Vagina (tissue), 2 donors: ENCODE measurements at regions not wholly inside any gene's neighbourhood (a gene's known extent, or its start where the extent isn't known, plus 50 kb on each side); places are given as distances from the start of the nearest gene placed in this dataset.
"Not testable (repeated sequence)": the region's sequence is repeated elsewhere in the genome, so short reads cannot be mapped to it uniquely, and the experiment has no call there.

Source experiments
- DNase-seq, 2 donors: peaks; one replicate each; pipeline ENCODE4 v3.0.0-alpha.2; 2017; ENCODE audit errors: extremely low spot score in 2 of 2
- H3K27ac ChIP-seq: fragments of 200-600 bp; sonication (generic); one replicate; pipeline ENCODE4 v1.5.1; 2019
- H3K27me3 ChIP-seq: fragments of 200-600 bp; sonication (generic); one replicate; pipeline ENCODE4 v1.5.1; 2019
- H3K36me3 ChIP-seq, 2 donors: fragments of 200-600 bp; sonication (generic); one replicate each; pipeline ENCODE4 v1.5.1; 2017 to 2019
- H3K4me1 ChIP-seq: fragments of 200-600 bp; sonication (generic); one replicate; pipeline ENCODE4 v1.5.1; 2019
- H3K4me3 ChIP-seq, 2 donors: fragments of 200-600 bp; sonication (generic); 1 replicate in 1 of 2; 2 replicates in 1 of 2; pipeline ENCODE4 v1.5.1; 2016 to 2019
- H3K9me3 ChIP-seq: fragments of 200-600 bp; sonication (generic); one replicate; pipeline ENCODE4 v1.5.1; 2019
- POLR2A ChIP-seq, 2 donors: fragments of 450-650 bp; IDR thresholded peaks; one replicate each; pipeline ENCODE4 v1.6.1; 2017; ENCODE audit warnings: antibody characterized with exemption in 2 of 2, mild to moderate bottlenecking in 2 of 2, moderate library complexity in 2 of 2
- POLR2AphosphoS5 ChIP-seq, 2 donors: sonication (generic); formaldehyde crosslinking; IDR thresholded peaks; one replicate each; pipeline ENCODE4 v1.9.0; 2017; ENCODE audit warnings: antibody characterized with exemption in 2 of 2, mild to moderate bottlenecking in 2 of 2, low read depth in 1 of 2; ENCODE audit not compliant: insufficient read depth in 1 of 2
- intact Hi-C: fragments of 100-400 bp; cut with DNase I; formaldehyde crosslinking; loops from one replicate; pipeline ENCODE4 v1.15.1; 2023
- TF ChIP-seq, protein P1 (sequence below), 3 experiments: fragments of 450-650 bp in 2 of 3; fragments of 200-600 bp in 1 of 3; sonication (generic) in 1 of 3; IDR thresholded peaks; one replicate each; pipeline ENCODE4 v1.5.1; 2017 to 2019; ENCODE audit warnings: antibody characterized with exemption in 3 of 3, mild to moderate bottlenecking in 2 of 3, moderate library complexity in 2 of 3

DNA sequence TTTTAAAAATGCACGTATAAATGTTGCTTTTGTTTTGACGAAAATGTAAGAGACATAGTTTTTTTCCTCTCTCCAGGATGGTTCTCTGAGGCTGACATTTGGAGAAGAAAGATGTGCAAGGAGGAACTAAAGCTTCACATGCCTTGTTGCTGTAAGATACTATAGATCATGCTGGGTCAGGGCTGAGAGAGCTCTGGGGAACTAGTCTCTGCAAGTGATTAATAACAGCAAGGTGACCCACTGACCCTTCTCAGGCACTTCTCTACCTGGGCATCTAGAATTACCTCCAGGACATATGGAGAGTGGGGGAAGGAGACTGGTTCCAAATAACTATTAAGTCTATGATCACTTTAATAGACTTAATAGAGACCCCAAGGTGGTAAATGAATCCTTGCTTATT is 246.0 kb downstream of the KBTBD8 start:
- intact Hi-C loops = no loop called here
- Histone ChIP-seq H3K36me3 (no peaks in the 10 kb centered on the region), H3K27ac (no peak overlapping the region), H3K27me3 (no peaks in the 10 kb centered on the region), H3K4me3 (no peak overlapping the region), H3K9me3 (no peaks in the 10 kb centered on the region), H3K4me1 (no peaks in the 10 kb centered on the region)
- no peak for DNase-seq
- TF ChIP-seq, protein P1, sequence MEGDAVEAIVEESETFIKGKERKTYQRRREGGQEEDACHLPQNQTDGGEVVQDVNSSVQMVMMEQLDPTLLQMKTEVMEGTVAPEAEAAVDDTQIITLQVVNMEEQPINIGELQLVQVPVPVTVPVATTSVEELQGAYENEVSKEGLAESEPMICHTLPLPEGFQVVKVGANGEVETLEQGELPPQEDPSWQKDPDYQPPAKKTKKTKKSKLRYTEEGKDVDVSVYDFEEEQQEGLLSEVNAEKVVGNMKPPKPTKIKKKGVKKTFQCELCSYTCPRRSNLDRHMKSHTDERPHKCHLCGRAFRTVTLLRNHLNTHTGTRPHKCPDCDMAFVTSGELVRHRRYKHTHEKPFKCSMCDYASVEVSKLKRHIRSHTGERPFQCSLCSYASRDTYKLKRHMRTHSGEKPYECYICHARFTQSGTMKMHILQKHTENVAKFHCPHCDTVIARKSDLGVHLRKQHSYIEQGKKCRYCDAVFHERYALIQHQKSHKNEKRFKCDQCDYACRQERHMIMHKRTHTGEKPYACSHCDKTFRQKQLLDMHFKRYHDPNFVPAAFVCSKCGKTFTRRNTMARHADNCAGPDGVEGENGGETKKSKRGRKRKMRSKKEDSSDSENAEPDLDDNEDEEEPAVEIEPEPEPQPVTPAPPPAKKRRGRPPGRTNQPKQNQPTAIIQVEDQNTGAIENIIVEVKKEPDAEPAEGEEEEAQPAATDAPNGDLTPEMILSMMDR (IDR thresholded peaks at IDR 0.05) = no peak
- TF ChIP-seq POLR2AphosphoS5 (IDR thresholded peaks at IDR 0.05; ENCODE audit: insufficient read depth in 1 of 2, low read depth in 1 of 2) = no peak
- no peak for TF ChIP-seq POLR2A (IDR thresholded peaks at IDR 0.05)

DNA sequence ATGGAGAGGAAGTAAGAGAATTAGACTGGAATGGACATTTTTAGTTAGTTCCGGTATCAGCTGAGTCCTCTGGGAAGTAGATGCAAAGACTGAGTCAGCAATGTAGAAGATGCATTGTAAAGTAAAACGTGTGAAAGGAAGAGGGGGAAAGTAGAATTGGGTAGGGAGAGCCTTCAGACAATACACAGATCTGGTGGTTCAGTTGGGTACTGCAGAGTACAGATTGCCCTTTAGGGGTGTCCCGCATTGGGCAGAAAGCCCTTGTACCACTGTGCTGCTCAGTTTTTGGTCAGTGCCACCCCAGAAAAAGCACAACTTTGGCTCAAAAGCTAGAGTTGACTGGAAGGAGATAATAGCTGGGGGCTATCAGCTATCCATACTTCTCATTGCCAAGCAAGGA is 247.4 kb downstream of the KBTBD8 start:
- no peaks in the 10 kb centered on the region for H3K36me3 ChIP-seq
- H3K9me3 ChIP-seq = no peaks in the 10 kb centered on the region
- H3K4me3 ChIP-seq = no peak overlapping the region
- no peak overlapping the region for H3K27ac ChIP-seq
- TF ChIP-seq, protein P1 (IDR thresholded peaks at IDR 0.05) = no peak
- TF ChIP-seq POLR2A (IDR thresholded peaks at IDR 0.05) (no peak), POLR2AphosphoS5 (IDR thresholded peaks at IDR 0.05; ENCODE audit: insufficient read depth in 1 of 2, low read depth in 1 of 2) (no peak)
- intact Hi-C loops = no loop called here
- H3K27me3 ChIP-seq = no peaks in the 10 kb centered on the region
- DNase-seq = no peak
- H3K4me1 ChIP-seq = no peaks in the 10 kb centered on the region

DNA sequence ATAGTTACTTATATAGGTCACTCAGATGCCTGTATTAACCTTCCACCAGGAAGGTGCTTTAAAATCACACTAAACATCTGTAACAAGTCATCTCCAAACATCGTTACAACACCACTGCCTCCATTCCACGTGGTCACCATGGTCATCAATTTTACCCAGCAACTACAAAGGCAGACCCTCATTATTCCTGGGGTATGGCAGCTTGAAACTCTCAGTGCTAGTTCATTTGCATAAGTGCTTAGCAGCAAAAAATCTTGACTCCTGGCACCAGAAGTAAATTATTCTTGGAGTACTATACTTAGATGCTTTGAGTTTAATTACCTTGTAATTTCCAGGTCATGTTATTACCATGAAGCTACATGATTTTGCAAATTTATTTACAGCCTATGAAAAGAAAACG is 250.6 kb downstream of the KBTBD8 start:
- Histone ChIP-seq H3K9me3 (no peaks in the 10 kb centered on the region), H3K36me3 (no peaks in the 10 kb centered on the region), H3K4me3 (no peak overlapping the region), H3K4me1 (no peaks in the 10 kb centered on the region), H3K27ac (no peak overlapping the region), H3K27me3 (no peaks in the 10 kb centered on the region)
- no peak for DNase-seq
- intact Hi-C loops = no loop called here
- TF ChIP-seq, protein P1 (IDR thresholded peaks at IDR 0.05) = no peak
- no peak for TF ChIP-seq POLR2AphosphoS5 (IDR thresholded peaks at IDR 0.05; ENCODE audit: insufficient read depth in 1 of 2, low read depth in 1 of 2)
- TF ChIP-seq POLR2A (IDR thresholded peaks at IDR 0.05) = no peak

GRCh38 chr3:67252906-67253305 is 254.8 kb downstream of the KBTBD8 start:
- intact Hi-C loops, H3K36me3 ChIP-seq, H3K27ac ChIP-seq, H3K4me3 ChIP-seq, H3K9me3 ChIP-seq, DNase-seq, H3K27me3 ChIP-seq, H3K4me1 ChIP-seq: not testable (repeated sequence)

DNA sequence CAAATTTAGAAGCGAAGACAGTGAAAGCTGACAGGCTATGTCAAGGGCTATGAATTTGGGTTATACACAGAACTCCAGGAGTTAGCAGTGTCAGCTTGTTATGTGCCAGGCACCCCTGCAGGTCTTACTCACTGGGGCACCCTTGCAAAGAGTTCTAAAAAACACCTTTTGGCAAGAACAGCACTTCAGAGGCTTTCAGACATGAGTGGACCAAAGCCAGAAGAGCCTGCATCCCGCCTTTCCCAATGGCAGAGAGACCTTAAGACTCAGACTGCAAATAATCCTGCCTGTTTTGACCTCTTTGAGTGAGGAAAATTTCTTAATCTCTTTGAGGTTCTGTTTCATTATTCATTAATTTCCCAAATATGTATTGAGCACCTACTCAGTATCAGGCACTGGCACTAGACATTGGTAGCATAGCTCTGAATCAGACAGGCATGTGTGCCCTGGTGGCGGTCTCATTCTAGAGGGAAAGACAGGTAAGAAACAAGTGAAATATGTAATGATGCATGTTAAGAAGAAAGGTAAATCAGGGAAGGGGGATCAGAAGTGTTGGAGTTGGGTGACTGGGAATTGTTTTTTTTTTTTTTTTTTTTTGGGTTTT is 280.0 kb downstream of the KBTBD8 start:
- TF ChIP-seq POLR2AphosphoS5 (IDR thresholded peaks at IDR 0.05; ENCODE audit: insufficient read depth in 1 of 2, low read depth in 1 of 2) (no peak), POLR2A (IDR thresholded peaks at IDR 0.05) (no peak)
- TF ChIP-seq, protein P1 (IDR thresholded peaks at IDR 0.05) = no peak
- Histone ChIP-seq H3K27ac (no peak overlapping the region), H3K4me1 (no peaks in the 10 kb centered on the region), H3K4me3 (no peak overlapping the region), H3K9me3 (no peaks in the 10 kb centered on the region), H3K27me3 (no peaks in the 10 kb centered on the region), H3K36me3 (no peaks in the 10 kb centered on the region)
- no peak for DNase-seq
- intact Hi-C loops = no loop called here
